ENCODE measurements at regions not wholly inside any gene's neighbourhood (a gene's known extent, or its start where the extent isn't known, plus 50 kb on each side); places are given as distances from the start of the nearest gene placed in this dataset.
"Not testable (repeated sequence)": the region's sequence is repeated elsewhere in the genome, so short reads cannot be mapped to it uniquely, and the experiment has no call there.

- H3K27ac ChIP-seq: no peak overlapping the region
- no peaks in the 10 kb centered on the region for H3K9me3 ChIP-seq (replicated peaks in 1 of 3)
- intact Hi-C loops (cut with DNase I): no loop called here
- H3K27me3 ChIP-seq: no peaks in the 10 kb centered on the region
- no peaks in the 10 kb centered on the region for H3K36me3 ChIP-seq (replicated peaks in 1 of 2)
- 81 to 94% (median 88%) methylated on average over 2 of the region's 2 CpGs for WGBS, 4 donors
- no peaks in the 10 kb centered on the region for H3K4me1 ChIP-seq (replicated peaks in 1 of 2)
- H3K4me3 ChIP-seq: no peak overlapping the region
- DNase-seq: no peak
- TF ChIP-seq CTCF (IDR thresholded peaks at IDR 0.05) (no peak), POLR2A (IDR thresholded peaks at IDR 0.05) (no peak)
Observed at GRCh38 chr6:156674197-156674596, 103.0 kb upstream of the ARID1B start.

DNA sequence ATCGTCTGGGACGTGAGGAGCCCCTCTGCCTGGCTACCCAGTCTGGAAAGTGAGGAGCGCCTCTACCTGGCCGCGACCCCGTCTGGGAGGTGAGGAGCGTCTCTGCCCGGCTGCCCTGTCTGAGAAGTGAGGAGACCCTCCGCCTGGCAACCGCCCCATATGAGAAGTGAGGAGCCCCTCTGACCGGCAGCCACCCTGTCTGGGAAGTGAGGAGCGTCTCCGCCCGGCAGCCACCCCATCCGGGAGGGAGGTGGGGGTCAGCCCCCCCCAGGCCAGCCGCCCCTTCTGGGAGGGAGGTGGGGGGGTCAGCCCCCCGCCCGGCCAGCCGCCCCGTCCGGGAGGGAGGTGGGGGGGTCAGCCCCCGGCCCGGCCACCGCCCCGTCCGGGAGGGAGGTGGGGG, 107.1 kb upstream of the ARID1B start:
- intact Hi-C loops (cut with DNase I); H3K4me1 ChIP-seq (replicated peaks in 1 of 2): not testable (repeated sequence)
- 92 to 100% (median 95%) methylated on average over 4 to 26 of the region's 26 CpGs; no CpG with 5 or more reads in 1 of the 4 donors for WGBS, 4 donors

GRCh38 chr6:156662025-156662445, 115.1 kb upstream of the ARID1B start:
- WGBS, 4 donors: 80 to 86% (median 83%) methylated on average over 14 to 17 of the region's 17 CpGs
- no peaks in the 10 kb centered on the region for H3K27me3 ChIP-seq
- no peak overlapping the region for H3K27ac ChIP-seq
- no peak overlapping the region for H3K4me3 ChIP-seq
- TF ChIP-seq POLR2A (IDR thresholded peaks at IDR 0.05) (no peak), CTCF (IDR thresholded peaks at IDR 0.05) (peak in 3 of 6 experiments; percentile 26 to 39 (median 31))
- peak in 2 of 7 donors; percentile 16 to 30 for DNase-seq
- no peaks in the 10 kb centered on the region for H3K9me3 ChIP-seq (replicated peaks in 1 of 3)
- intact Hi-C loops (cut with DNase I): no loop called here
- H3K4me1 ChIP-seq (replicated peaks in 1 of 2): peaks cover 0 to 15% of the 10 kb centered on the region in 2 donors
- no peaks in the 10 kb centered on the region for H3K36me3 ChIP-seq (replicated peaks in 1 of 2)

More for the DNA sequence above, 107.1 kb upstream of the ARID1B start:
- not testable (repeated sequence) for H3K27ac ChIP-seq; H3K36me3 ChIP-seq (replicated peaks in 1 of 2); H3K27me3 ChIP-seq; H3K9me3 ChIP-seq (replicated peaks in 1 of 3); H3K4me3 ChIP-seq; DNase-seq

DNA sequence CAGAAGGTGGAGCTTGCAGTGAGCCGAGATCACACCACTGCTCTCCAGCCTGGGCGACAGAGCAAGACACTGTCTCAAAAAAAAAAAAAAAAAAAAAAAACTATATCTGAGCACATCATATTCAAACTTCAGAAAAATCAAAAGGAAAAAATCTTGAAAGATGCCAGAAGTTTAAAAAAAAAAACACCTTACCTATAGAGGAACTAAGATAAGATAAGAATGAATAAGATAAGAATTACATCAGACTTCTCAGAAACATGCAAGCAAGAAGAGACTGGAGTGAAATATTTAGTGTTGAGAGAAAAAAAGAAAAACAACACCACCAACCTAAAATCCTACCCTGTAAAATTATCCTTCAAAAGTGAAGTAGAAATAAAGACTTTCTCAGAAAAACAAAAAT, 116.8 kb upstream of the ARID1B start:
- WGBS, 4 donors: 79 to 91% (median 84%) methylated on average over 2 of the region's 2 CpGs
- Histone ChIP-seq H3K27me3 (no peaks in the 10 kb centered on the region), H3K4me1 (replicated peaks in 1 of 2) (peaks cover 0 to 15% of the 10 kb centered on the region in 2 donors), H3K36me3 (replicated peaks in 1 of 2) (no peaks in the 10 kb centered on the region), H3K27ac (no peak overlapping the region), H3K9me3 (replicated peaks in 1 of 3) (no peaks in the 10 kb centered on the region), H3K4me3 (no peak overlapping the region)
- no peak for DNase-seq
- intact Hi-C loops (cut with DNase I): no loop called here
- TF ChIP-seq CTCF (IDR thresholded peaks at IDR 0.05): no peak
- no peak for TF ChIP-seq POLR2A (IDR thresholded peaks at IDR 0.05)

DNA sequence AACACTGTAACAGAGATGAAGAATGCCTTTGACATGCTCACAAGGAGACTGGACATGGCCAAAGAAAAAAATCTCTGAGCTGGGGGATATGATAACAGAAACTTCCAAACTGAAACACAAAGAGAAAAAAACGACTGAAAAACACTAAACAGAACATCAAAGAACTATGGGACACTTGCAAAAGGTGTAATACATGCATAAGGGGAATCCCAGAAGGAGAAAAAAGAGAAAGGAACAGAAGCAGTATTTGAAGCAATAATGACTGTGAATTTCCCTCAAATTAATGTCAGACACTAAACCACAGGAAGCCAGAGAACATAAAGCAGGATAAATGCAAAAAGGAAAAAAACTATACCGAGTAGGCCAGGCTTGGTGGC, 117.4 kb upstream of the ARID1B start:
- Histone ChIP-seq H3K4me1 (replicated peaks in 1 of 2) (peaks cover 0 to 15% of the 10 kb centered on the region in 2 donors), H3K36me3 (replicated peaks in 1 of 2) (no peaks in the 10 kb centered on the region), H3K4me3 (no peak overlapping the region), H3K27me3 (no peaks in the 10 kb centered on the region), H3K9me3 (replicated peaks in 1 of 3) (no peaks in the 10 kb centered on the region), H3K27ac (no peak overlapping the region)
- no peak for DNase-seq
- WGBS, 4 donors: 70 to 80% (median 70%) methylated on average over 2 of the region's 2 CpGs
- intact Hi-C loops (cut with DNase I): no loop called here
- TF ChIP-seq POLR2A (IDR thresholded peaks at IDR 0.05) (no peak), CTCF (IDR thresholded peaks at IDR 0.05) (no peak)
